ENCODE measurements at regions not wholly inside any gene's neighbourhood (a gene's known extent, or its start where the extent isn't known, plus 50 kb on each side); places are given as distances from the start of the nearest gene placed in this dataset.
"Not testable (repeated sequence)": the region's sequence is repeated elsewhere in the genome, so short reads cannot be mapped to it uniquely, and the experiment has no call there.

DNA sequence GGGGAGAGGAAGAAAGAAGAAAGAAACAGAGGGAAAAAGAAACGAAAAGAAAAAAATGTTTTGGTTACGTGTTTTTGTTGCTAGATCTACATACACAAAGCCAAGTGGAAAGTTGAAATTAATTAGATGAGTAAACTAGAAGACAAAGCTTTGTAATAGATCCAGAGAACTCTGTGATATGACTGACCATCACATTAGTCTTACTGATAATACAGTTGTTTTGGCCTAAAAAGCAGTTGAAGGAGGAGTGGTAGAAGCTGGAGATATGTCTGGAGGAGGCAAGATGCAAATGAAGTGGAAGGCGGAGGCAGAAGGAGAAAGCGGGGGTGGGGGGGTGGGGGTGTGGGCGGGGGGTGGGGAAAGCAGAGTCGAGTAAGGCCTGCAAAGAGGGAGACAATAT is 500.1 kb upstream of the ID4 start:
- no peak for DNase-seq

DNA sequence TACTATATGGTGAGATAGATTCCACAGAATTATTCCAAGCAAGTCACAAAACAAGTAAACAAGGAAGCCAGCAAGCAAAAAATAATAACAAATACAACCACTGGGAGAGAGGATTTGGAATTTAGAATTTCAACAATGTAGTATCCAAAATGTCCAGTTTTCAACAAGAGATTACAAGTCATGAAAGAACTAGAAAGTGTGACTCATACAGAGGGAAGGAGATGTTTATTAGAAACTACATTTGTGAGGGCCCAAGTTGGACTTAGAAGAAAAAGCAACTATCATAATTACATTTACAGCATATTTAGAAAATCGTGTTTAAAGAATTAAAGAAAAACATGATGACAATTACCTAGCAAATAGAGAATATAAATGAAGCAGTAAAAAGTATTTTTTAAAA is 494.6 kb upstream of the ID4 start:
- DNase-seq = no peak

DNA sequence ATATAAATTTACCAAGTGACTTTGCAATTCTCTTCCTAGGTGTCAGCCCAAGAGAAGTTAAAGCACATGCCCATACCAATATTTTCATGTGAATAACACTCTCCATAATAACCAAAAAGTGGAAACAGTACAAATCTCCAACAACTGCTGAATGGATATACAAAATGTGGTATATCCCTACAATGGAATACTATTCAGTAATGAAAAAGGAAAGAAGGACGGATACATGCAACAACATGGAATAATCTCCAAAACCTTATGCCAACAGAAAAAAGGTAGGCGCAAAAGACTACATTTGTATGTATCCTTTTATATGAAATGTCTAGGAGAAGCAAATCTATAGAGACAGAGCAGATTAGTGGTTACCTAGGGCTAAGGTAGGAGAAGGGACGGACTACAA is 487.7 kb upstream of the ID4 start:
- no peak for DNase-seq

DNA sequence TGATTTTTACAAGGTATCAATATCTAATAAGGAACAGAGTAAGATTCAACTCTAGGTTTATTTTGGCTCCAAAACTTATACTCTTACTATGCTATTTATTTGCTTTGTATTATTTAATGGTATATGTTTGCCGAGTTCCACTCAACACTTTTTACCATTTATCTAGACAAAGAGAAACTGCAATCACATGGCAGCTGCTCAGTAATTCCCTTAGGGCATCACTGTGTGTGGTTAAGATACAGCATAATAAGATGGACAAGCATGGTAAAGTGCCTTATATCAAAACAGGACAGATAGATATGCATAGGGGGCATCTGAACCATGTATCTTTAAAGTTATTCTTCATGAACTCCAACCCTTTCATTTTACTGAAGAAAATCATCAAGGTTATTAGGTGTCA is 483.0 kb upstream of the ID4 start:
- no peak for DNase-seq

DNA sequence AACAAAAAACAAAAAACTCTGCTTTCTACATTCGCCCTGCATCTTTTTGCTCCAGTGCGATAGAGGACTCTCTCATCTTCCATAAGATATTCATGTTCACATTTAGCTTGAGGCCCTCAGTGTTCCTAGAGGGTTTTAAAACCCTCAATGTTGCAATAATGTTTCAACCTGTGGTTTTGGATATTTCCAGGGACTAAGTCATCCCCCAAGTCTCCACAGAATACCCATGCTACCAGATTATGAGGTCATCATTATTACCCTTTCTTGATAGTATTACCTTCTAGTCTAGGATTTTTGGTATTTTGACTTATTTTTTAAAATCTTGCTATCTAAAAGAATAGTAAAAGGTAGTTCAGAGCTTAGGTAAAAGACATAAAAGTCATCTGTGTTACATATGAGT is 480.5 kb upstream of the ID4 start:
- DNase-seq = no peak

DNA sequence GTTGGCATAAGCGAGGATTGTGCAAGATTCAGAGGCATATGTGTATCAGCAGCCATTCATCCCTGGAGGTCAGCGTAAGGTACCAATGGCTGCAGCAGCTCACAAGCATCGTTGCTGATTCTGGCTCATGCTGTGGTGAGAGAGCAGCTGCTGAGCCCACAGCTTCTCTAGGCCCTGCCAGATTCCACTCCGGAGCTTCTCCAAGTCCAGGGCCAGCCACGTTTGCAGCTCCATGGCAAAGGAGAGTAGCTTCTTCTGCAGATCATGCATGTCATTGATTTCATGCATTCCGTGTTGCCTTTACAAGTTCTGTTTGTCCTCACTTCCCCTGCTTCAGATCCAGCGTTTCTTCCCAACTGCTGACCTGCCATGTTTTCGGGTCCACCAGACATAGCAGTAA is 474.8 kb upstream of the ID4 start:
- no peak for DNase-seq

DNA sequence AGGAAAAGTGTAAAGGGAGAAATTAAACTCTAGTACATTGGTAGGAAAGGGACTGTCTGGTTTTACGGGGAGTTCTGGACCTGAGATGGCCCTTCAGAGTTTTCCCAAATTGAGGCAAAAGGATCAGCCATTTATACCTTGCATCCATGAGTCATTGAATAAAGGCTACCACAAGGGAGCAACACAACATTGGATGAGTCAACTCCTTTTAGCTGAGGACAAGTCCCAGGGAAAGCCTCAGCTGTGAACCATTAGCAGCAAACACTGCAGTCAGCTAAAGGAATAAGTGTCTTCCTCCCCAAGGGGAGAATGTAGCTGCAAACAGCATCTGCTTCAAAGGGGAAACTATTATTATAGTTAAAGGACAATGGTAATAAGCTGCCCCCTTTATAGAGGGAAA is 468.7 kb upstream of the ID4 start:
- DNase-seq = no peak

DNA sequence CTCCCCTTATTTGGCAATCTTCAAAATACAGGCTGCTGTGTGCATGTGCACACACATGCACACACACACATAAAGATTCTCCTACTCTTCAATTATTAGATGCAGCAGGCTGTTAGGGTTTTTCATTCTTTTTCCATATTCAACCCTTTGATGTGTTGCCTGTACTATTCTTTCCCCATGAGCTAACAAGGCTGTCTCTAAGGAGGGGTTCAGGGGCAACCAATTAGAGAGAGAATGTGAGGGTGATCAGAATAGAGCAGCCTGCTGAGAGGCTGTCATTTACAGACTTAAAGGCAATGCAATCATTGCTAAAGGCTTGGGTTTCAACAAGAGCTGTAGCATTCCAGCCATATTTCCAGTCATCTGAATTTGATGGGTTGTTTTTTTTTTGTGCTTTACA is 467.4 kb upstream of the ID4 start:
- DNase-seq = no peak

DNA sequence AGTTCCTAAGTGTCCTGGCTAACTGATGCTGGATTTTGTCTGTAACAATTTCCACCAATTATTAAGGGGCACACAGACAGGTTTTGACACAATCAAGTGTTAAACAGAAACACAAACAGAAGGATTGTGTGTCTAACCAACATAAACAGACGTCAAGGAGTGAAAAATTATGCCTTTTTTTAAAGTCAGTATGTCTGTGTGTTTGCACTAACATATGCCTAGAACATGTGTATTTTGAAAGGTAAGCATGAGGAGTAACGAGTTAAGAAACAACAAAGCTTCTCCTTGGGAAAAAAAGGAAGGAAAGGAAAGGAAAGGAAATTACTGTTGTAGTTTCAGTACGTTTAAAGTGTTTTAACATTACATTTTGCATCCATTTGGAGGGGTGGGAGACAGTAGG is 466.3 kb upstream of the ID4 start:
- no peak for DNase-seq

DNA sequence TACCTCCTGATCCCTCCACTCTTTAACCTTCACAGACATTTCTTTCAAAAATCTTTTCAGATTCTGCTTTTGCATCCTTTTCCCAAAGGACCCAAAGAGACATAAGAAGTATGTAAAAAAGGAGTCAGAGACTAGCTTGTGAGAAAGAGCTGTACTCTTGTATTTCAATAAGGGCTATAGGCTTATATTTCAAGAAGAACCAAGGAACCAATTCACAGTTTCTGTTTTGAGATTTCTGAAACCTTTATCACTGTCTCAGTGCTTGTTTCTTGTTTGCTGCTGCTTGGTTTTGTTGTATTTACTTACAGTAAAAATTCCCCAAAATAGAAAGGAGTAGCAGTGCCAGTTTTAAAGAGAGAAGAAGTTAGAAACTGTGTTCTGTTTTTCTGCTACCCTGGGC is 461.6 kb upstream of the ID4 start:
- DNase-seq = no peak

DNA sequence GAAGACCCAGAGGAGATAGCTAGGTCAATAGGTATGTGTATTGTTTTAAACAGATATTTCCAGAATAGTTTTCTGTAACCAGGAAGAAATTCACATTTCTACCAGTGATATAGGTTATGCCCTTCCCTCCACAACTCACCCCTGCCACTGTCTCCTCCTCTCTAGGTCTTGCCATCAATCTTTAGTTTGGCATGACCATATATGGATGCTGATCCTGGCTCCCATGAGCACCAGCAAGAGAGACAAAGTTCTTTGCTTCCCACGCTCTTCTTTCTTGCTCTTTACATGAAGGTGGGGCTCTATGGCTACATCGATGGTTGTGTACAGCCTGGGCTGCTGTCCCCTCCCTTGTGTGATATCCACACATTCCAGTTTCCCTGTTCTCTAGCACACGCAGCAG is 459.4 kb upstream of the ID4 start:
- no peak for DNase-seq

DNA sequence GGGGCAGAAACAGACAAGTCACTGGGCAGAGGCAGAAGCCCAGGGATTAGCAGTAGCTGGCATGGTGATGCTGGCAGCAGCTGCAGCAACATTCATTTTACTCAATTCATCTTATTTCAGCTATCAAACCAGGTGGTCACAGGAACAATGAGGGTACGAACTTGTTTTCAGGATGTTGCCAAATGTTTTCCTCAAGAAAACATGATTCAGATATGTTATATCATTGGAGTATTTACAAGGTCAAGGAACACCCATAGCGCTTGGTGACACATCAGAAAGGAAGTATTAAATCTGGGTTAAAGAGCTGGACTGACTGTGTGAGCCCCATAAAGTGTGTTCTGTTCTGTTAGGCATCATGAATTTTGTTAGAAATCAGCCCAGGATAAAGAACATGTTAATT is 456.9 kb upstream of the ID4 start:
- no peak for DNase-seq

DNA sequence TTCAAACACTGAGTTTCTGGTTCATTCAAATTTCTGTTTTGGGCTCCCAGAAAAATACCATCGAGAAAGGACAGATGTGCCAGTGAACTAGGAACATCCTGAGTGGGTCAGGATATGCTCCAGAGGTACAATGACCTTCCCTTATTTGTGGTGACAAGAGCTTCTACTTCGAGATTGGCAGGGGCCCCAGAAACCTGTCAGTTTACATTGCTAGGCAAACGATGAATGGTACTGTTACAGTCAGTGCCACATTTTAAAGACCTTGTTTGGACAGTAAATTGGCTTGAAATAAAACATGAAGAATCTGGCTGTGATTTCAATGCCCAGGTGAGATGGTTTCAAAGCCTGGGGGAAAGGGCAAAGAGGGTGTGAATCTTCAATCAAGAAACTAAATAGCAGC is 454.5 kb upstream of the ID4 start:
- DNase-seq = no peak

DNA sequence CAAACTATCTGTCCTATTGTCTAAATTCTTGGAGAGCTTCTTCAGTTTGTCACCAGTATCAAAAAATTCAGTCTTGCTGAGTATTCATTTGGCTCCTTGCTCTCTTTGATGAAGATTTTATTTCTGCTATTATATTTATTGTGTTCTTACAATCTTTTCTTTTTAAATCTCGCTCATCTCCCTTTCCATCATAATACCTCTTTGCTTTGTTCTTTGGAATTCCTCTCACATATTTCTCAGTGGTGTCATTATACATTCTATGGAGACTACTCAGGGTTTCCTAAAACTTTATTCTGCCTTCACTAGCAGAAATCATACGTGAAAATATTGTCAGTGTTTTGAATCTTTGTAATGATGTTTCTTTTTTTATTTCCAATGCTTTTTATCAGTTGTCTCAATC is 445.2 kb upstream of the ID4 start:
- DNase-seq = no peak

DNA sequence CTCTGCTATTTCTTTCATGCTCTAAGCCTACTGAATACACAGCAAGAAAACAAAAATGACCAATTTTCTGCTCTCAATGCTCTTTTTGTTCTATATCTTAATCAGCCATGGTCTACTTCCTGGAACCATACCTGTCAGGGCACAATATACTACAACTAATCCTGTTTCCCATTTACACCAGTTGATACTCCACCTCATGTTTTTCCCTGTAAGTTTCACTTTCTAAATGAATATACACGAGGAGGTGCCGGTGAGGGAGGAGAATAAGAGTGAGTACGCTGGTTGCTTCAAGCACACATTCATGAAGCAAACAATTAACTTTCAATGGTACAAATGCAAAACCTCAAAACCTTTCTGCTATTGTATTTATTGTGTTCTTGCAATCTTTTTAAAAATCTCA is 443.1 kb upstream of the ID4 start:
- DNase-seq = no peak

DNA sequence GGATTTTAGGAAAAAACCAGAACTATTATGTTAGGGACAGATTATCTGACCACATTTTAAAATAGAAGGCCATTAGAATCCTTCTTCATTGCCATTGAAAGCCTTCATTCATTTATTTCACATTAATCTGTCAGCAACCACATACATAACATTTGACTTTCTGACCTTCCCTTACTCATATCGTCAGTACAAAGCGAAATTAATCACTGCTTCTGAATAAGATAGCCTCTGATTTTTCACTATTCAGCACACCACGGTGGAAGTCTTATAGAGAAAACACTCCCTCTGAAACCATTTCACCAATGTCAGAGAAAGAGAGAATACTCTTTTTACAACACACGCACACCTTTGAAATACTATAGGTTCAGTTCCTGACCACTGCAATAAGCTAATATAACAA is 442.5 kb upstream of the ID4 start:
- no peak for DNase-seq

DNA sequence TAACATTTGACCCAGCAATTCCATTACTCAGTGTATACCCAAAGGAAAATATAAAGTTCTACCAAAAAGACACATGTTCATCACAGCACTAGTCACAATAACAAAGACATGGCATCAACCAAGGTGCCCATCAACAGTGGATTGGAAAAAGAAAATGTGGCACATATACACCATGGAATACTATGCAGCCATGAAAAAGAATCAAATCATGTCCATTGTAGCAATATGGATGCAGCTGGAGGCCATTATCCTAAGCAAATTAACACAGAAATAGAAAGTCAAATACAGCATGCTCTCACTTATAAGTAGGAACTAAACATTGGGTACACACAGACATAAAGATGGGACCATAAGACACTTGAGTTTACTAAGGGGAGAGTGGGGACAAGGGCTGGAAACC is 441.9 kb upstream of the ID4 start:
- no peak for DNase-seq

DNA sequence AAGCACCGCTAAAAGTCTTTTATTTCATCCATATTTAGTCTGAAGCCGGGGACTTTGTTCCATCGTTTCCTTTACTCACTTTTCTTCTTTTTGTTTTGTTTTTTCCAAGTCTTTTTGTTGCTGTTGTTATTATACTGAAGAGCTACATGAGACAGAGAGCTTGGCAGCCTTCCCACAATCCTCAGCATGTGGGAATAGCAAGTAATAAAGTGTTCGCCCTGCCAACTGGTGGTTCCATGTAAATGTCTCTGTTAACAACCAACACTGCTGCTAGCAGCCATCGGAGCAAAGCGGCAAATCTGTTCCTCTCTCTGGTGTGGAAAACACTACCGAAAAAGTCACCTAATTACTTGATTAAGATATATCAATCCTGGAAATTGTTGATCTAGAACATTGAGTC is 437.8 kb upstream of the ID4 start:
- DNase-seq = no peak

DNA sequence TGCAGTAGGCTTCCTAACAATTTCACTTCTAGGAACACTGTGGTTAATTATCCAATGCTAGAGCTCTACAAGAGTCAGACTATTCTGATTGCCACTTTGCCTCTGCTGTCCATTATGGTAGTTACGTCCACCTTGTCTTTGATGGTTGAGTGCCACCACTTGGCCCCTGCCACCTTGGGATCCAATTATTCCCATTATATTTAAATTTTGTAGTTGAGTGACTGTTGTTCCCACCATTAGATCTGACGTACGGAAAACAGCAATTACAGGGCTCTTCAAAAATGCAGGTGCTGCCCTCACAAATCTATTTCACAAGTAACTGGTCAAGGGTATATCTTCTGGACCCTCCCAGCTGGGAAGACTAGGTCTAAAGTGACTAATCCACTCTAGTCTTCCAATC is 432.3 kb upstream of the ID4 start:
- DNase-seq = not testable (repeated sequence)

DNA sequence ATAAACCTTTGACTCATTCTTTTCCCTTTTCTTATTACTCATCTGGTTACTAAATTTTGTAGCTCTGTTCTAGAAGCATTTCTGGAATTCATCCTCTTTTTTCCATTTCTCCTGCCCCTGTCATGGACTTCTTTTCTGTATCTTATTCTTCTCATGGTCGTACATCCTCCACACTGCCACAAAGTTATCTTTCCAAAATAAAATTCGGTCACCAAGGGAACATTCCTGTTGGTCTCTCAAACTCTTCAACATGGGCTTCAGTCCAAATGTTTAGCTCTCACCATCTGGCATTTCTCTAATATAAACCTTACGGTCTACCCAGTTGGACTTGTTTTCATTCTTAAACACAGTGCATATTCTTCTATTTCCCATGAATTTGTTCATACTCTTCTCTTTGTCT is 428.8 kb upstream of the ID4 start:
- DNase-seq = no peak

DNA sequence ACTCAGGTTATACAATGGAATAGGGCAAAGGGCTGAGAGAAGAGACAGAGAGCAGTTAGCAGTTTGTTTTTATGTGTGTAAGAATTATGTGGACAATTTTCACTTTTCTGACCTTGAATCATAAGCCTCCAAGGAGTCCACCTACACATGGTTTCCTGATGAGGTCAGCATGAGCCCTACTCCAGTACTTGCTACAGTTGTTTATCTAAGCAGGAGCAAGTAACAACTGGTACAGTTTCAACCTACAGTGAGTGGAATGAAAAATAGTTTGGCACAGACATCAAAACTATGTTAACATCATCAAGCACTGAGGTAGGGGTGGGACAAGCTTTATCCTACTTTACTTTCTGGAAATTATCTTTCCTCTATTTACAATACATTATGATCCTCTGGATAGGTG is 426.7 kb upstream of the ID4 start:
- no peak for DNase-seq

DNA sequence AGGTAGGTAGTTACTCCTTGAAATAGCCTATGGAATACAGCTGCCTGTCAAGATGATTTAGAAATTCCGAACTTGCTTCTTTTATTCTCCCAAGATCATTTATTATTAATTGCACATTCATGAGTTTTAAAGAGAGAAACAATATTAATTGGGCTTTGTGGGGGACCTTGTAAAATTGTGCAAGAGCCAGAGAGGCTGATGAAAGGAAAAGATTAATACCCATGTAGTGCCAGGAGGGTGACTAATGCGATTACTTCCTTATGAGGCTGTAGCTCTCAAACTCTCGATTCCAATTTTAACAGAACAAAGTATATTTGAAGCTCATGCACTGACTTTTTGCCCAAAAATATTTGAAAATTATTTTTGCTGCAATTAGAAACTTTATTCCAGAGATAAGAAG is 423.8 kb upstream of the ID4 start:
- DNase-seq = no peak

DNA sequence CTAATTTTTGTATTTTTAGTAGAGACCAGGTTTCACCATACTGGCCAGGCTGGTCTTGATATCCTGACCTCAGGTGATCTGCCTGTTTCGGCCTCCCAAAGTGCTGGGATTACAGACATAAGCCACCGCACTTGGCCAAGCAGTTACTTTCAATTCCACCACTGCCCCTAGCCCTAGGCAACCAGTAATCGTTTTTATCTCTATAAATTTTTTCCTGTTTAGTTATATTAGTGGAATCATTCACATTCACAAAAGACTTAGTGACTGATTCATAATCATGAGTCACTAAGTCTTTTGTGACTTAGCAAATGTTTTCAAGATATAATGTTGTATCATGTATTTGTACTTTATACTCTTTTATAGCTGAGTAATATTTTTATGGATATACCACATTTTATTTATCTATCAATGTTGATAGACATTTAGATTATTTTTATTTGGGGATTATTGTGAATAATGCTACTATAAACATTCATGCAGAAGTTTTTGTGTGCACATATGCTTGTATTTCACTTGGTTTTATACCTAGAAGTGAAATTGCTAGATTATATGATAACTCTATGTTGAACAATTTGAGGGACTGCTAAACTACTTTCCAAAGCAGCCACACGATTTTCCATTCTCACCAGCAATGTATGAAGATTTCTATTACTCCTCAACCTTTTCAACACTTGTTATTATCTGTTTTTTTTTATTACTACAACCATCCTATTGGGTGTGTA is 421.4 kb upstream of the ID4 start:
- DNase-seq = no peak

DNA sequence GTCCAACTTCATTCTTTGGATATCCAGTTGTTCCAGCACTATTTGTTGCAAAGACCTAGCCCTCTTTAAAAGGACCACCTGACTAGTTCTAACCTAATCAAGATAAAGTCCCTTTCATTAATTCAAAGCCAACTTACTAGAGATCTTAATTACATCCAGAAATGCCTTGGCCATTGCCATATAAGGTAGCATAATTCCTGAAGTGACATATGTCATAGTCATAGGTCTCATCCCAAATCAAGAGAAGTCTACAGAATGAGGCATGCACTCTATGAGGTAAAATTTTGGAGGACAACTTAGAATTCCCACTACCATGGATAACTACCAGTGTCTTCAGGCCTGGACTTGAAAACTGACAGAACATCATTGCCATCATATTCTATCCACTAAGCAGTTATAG is 420.4 kb upstream of the ID4 start:
- no peak for DNase-seq

DNA sequence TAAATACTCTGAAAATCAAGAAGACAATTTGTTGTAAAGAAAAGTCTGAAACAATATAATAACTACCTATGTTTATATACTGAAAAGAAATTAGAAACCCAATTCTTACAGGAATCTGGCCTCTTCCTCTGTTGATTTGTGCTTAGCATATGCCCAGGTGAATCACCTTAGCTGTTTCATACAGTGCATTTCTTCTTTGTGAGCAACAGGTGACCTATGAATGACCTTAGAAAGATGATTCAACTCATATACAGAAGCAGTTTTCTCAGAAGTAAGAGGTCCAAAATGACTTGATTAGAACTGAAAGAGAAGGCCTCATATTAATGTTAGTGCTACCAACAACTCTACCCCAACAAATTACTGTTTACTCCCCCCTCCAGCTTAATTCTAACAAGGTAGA is 419.5 kb upstream of the ID4 start:
- no peak for DNase-seq

DNA sequence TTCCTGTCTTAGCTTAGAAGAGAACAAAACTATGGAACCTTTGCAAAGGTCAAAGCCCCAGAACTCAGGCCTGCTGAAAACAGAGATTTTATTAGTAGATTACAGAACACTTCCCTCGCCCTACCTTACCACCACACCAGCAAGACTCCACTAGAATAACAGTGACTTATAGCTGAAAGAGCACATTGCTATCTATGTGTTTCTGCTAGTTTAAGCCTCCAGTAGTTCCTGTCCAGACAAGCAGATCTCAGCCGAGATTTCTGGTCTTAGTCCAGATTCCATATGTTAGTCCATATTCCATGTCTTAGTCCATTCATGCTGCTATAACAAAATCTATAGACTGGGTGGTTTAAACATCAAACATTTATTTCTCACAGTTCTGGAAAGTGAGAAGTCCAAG is 412.3 kb upstream of the ID4 start:
- no peak for DNase-seq
